ENCODE measurements at regions not wholly inside any gene's neighbourhood (a gene's known extent, or its start where the extent isn't known, plus 50 kb on each side); places are given as distances from the start of the nearest gene placed in this dataset.
"Not testable (repeated sequence)": the region's sequence is repeated elsewhere in the genome, so short reads cannot be mapped to it uniquely, and the experiment has no call there.

DNA sequence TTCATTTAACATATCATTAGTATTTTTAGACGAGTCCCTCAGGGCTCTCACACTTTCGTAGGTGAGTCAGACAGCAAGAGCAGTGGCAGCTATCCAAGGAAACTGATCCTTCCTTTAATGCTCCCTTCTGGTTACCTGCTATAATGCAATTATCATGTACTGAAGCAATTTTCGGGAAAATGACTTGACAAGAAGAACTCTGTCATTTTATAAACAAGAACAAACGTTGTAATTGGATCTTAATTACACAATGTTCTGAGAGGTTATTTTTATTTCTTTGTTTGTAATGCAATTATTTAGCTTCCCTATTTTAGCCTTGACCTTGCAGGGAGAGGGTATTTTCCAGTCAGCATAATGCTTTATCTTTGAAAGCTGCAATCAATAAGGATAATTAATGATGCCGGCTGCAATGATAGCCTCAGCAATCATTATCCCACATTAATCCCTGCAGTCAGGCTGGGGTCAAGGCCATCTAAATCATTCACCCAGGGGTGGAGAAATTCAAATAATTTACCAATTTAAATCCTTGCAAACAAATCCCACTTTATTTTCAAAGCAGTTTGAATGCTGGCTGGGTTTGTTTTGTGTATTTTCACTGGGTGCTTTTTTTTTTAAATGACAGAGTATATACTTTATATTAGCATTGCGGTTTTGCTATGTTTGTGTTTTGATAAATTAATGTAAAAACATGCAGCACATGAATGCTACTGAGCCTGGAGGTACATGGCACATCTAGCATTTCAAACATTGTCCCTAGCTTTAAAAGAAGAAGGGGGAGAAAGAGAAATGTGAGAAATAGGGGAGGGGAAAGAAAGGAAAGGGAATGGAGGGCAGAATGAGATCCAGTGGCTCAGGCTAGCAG is 249.9 kb downstream of the SHOX2 start:
- DNase-seq = peak; percentile 7

DNA sequence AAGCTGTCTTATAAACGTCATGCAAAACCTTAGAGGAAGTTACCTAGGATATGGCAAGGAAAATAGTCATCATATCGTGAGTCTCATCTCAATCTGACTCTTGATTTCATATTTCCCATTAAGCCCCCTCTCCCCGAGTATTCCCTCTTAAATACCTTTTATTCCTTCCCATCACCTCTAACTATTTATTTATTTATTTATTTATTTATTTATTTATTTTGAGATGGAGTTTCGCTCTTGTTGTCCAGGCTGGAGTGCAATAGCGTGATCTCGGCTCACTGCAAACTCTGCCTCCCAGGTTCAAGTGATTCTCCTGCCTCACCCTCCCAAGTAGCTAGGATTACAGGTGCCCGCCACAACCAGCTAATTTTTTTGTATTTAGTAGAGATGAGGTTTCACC is 260.4 kb downstream of the SHOX2 start:
- DNase-seq = not testable (repeated sequence)

GRCh38 chr3:157844800-157845565 is 261.2 kb downstream of the SHOX2 start:
- DNase-seq = no peak

GRCh38 chr3:157844216-157844615 is 262.0 kb downstream of the SHOX2 start:
- no peak for DNase-seq

DNA sequence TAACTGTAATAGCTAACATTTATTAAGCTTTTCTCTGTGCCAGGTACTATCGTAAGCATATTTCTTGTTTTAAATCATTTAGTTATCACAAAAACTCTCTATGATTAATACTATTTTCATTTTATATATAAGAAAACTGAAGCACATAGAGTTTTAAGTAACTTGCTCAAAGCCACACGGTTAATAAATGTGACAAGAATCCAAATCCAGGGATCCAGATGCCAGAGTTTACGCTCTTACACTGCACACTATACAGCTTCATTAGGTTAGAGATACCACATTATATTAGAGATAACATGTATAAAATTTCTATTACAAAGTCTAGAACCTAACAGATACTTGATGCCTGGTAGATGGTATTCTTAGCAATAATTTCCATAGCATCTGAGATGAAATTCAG is 265.2 kb downstream of the SHOX2 start:
- no peak for DNase-seq

DNA sequence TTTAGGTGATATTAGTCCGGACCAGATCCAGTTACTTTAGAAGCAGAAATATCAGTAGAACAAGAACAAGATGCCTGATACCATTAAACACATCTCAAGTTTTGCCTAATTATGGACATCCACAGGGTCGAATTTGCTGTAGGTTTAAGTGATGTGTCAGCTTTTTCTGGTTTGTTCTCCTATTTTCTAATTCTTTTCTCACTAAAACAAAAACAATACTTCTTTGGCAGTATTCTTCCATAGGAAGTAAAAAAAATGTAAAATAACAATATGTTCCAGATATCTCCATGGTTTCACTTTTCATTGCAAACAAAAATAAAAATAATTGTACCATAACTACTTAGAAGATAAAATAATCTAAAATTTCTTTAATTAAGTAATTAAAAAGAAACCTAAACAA is 265.7 kb downstream of the SHOX2 start:
- DNase-seq = no peak

DNA sequence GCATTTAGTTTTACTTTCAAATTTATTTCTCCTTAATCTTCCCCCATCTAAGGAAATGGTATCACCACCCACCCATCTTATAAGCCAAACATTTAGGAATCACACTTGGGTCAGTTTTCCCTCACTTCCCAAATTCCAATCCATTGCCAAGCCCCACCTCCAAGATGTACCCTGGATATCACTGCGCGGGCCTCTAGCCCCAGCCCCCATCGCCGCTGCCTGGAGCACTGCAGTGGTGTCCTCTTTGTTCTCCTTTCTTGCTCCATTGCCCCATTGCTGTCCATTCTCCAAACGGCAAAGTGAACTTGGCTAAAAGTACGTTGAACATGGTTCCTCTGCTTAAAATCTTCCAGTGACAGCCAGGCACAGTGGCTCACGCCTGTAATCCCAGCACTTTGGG is 267.8 kb downstream of the SHOX2 start:
- no peak for DNase-seq

GRCh38 chr3:157837336-157837735 is 268.9 kb downstream of the SHOX2 start:
- no peak for DNase-seq

GRCh38 chr3:157836022-157836421 is 270.2 kb downstream of the SHOX2 start:
- DNase-seq = no peak

GRCh38 chr3:157832588-157832987 is 273.6 kb downstream of the SHOX2 start:
- no peak for DNase-seq

DNA sequence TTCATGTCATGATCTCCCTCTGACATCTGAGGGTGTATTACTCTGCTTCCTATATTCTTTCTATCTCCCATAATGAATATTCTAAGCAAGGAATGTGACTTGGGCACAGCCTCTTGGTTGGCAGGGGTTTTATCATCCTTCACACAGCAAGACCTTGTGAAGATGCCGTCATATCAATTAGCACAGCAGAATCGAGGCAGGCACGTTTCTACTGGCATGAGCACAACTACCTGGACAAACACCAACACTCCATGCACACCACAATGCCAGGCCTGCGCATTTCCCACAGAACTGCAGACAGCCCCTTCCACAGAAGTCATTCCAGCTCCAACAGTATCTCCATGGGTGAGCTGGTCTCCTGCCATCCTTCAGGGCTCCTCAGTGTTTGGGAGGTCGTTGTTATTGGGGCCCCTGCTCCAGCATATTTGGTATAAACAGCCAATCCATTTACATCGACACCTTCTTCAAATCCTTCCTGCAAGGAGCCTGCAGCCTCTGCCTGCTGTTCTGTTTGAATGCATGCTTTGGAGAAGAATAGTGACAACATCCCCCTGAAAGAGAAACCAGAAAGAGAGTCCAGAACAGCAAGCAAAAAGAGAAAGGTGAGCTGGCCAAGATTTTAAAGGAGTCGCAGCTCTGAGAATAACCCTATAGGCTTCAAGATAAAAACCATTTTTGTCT is 275.5 kb downstream of the SHOX2 start:
- no peak for DNase-seq

- DNase-seq = no peak
Observed at GRCh38 chr3:157829786-157830185, 276.4 kb downstream of the SHOX2 start.

DNA sequence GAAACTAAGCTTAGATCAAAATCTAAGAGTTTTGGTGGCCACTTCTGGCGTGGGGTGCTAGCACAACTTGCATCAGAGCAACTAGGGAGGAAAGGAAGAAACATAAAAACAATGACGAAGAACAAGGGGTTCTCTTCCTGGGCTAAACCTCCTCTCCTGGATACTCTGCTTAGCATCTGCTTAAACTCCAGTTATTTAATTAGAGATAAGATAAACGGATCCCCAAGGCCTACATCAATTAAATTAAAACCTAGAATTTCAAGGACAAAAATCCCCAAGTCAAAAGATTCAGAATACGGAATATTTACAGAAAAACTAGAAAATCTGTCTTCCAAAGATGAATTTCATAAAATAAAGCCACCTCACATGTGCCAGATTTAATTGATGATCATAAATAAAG is 281.9 kb downstream of the SHOX2 start:
- no peak for DNase-seq

GRCh38 chr3:157823050-157823449 is 283.2 kb downstream of the SHOX2 start:
- no peak for DNase-seq

DNA sequence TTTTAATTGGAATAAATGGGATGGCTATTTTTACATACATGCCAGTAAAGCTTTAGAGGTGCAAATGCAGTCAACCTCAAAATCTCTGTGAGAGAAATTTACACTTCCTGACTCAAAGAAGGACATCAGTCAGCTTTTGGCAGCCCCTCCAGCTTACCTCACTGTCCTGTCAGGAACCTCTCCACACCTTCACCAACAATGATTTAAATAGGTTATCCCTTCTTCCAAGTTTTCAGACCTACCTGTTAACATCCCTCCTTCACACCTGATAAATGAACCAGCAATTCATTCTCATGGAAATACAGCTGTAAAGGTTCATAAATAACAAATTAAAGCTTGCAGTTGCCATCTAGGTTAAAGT is 286.1 kb downstream of the SHOX2 start:
- DNase-seq = no peak

DNA sequence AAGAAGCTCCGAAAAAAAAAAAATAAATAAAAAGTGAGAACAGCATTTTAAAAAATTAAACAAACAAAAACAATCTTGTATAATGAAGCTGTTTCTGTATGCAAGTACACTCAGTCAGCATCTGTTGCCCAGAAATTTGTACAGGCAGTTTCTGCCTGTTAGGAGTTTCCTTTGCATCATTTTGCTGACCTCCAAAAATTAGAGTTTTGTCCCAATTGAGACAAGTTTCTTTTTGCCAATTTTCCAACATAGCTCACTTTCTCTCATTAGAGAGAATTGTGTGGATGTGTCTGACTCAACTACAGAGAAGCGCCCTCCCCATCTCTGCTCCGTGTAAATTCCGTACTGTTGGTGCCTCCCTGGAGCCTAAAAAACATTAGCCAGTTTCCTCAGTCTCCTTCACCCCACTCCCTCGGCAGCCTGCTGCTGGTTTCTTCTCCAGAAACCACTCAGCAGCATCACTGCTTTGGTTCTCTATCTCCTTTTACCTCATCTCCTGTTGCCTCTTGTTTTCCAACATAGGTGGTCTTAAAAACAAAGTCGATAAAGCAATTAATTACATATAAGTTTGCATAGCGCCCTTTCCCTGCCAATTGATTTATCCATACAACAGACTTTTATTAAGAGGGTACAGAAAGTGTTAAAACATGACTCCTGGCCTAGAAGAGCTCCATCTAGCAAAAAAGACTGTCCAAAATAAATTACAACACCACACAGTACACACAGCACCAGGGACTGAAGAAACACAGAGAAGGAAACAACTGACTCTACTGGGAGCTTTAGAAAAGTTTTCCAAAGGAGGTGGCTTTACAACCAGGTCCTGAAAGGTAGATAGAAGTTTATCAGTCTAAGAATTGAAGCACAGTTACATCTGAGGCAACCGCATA is 286.7 kb downstream of the SHOX2 start:
- no peak for DNase-seq

GRCh38 chr3:157816896-157817295 is 289.3 kb downstream of the SHOX2 start:
- DNase-seq = no peak

- no peak for DNase-seq
Observed at GRCh38 chr3:157816296-157816695, 289.9 kb downstream of the SHOX2 start.

GRCh38 chr3:157815739-157816138 is 290.5 kb downstream of the SHOX2 start:
- no peak for DNase-seq

DNA sequence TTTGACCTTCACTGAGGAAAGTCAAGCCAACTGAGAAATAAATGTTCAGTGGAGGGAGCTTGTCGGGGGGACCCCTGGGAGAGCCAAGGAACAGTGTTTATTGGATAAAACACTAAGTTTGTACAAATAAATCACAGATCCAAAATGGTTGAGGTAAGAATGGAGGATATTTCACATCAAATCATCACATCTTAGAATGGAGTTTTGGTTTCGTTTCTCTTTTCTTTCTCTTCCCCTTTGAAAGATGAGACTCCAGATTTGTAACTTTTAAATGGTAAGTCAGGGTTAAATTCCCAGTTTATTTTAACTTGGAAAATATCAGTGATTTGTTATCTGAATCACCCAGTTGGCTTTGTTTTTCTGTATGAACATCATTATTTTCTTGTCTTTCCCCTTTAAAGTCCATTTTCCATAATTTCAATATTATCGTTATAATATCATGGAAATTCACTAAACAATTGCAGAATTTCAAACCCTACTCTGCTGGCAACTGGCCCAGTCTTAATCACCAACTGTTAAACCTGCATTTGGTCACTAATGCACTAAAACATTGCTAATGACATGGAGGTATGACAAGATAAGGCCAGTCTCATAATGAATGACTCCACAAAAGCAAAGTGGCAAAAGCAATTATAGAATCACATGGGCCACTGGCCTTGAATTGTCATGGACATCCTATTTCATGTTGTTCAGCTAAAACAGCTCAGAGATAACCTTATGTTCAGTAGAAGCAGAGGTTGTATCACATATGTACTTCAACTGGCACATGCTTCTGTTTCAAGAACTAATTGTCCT is 295.1 kb downstream of the SHOX2 start:
- DNase-seq = no peak

DNA sequence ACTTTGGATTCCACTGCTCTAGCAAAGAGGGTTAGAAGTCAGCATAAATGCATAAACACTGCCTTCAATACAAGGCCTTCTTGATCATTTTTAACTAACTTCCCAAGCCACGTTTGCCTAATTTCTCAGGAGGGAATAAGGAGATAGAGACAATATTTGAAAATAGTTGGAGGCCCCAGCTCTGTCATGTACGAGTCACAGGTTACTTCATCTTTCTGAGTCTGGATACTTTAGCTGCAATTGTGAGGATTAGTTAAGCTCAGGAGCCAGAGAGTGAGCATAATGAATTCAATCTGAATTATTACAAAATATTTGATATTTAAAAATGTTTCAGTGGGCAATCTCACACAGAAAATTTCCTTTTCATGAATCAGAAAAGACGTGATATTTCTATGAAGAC is 298.9 kb downstream of the SHOX2 start:
- DNase-seq = no peak

DNA sequence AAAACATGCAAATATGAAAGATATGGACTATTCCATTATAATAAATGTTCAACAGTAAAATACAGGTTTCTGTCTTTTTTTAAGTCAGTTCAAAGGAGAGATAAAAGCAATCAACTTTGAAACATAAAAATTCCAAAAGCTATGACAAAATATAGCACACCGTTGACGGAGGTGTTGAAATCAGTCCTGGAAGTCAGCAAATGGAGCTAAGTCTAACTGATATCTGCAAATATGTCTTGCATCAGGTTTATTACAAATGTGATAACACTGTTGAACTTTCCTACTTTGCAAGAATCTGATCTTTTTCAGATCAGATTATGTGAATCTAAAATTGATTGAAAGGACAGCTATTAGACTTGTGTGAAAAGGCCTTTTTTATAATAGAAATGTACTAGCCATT is 300.7 kb downstream of the SHOX2 start:
- no peak for DNase-seq

All from NCI-H1694 treated with DMSO at 0.1 percent for 48 hours (cell line).